ENCODE measurements at regions not wholly inside any gene's neighbourhood (a gene's known extent, or its start where the extent isn't known, plus 50 kb on each side); places are given as distances from the start of the nearest gene placed in this dataset.

- H3K9me3 ChIP-seq = no peaks in the 10 kb centered on the region
- DNase-seq (no peak), ATAC-seq (no peak)
- H3K27ac ChIP-seq = no peak overlapping the region
- H3K4me3 ChIP-seq = no peak overlapping the region
- no peaks in the 10 kb centered on the region for H3K27me3 ChIP-seq
- H3K4me1 ChIP-seq = no peaks in the 10 kb centered on the region
- in situ Hi-C loops (cut with MboI; ENCODE audit: low sequenced_read_pairs in 4 of 4) (no loop called here), intact Hi-C loops (cut with DNase I; ENCODE audit: low total_unique reads) (no loop called here)
- no peaks in the 10 kb centered on the region for H3K36me3 ChIP-seq
- TF ChIP-seq CTCF (IDR thresholded peaks at IDR 0.05 in 4 of 5, conservative IDR thresholded peaks at IDR 0.05 in 1 of 5) (no peak), POLR2A (IDR thresholded peaks at IDR 0.05) (no peak)
Measured at GRCh38 chr11:110829873-110830272, 117.6 kb upstream of the ARHGAP20 start.

GRCh38 chr11:110828086-110828485 is 115.8 kb upstream of the ARHGAP20 start:
- H3K27ac ChIP-seq = no peak overlapping the region
- DNase-seq (no peak), ATAC-seq (no peak)
- H3K4me1 ChIP-seq = no peaks in the 10 kb centered on the region
- H3K9me3 ChIP-seq = no peaks in the 10 kb centered on the region
- H3K27me3 ChIP-seq = no peaks in the 10 kb centered on the region
- no peak overlapping the region for H3K4me3 ChIP-seq
- intact Hi-C loops (cut with DNase I; ENCODE audit: low total_unique reads) (no loop called here), in situ Hi-C loops (cut with MboI; ENCODE audit: low sequenced_read_pairs in 4 of 4) (no loop called here)
- TF ChIP-seq POLR2A (IDR thresholded peaks at IDR 0.05) (no peak), CTCF (IDR thresholded peaks at IDR 0.05 in 4 of 5, conservative IDR thresholded peaks at IDR 0.05 in 1 of 5) (no peak)
- no peaks in the 10 kb centered on the region for H3K36me3 ChIP-seq

- H3K9me3 ChIP-seq = no peaks in the 10 kb centered on the region
- in situ Hi-C loops (cut with MboI; ENCODE audit: low sequenced_read_pairs in 4 of 4) (no loop called here), intact Hi-C loops (cut with DNase I; ENCODE audit: low total_unique reads) (no loop called here)
Measured at GRCh38 chr11:110827276-110827675, 115.0 kb upstream of the ARHGAP20 start.

GRCh38 chr11:110824912-110825620 is 112.8 kb upstream of the ARHGAP20 start:
- H3K27ac ChIP-seq = no peak overlapping the region
- ATAC-seq (no peak), DNase-seq (no peak)
- H3K36me3 ChIP-seq = no peaks in the 10 kb centered on the region
- intact Hi-C loops (cut with DNase I; ENCODE audit: low total_unique reads) = no loop called here
- H3K4me1 ChIP-seq = no peaks in the 10 kb centered on the region
- no peak overlapping the region for H3K4me3 ChIP-seq
- no peaks in the 10 kb centered on the region for H3K9me3 ChIP-seq
- no peaks in the 10 kb centered on the region for H3K27me3 ChIP-seq
- TF ChIP-seq POLR2A (IDR thresholded peaks at IDR 0.05) = no peak
- in situ Hi-C loops (cut with MboI; ENCODE audit: low sequenced_read_pairs in 4 of 4) = no loop called here

More at GRCh38 chr11:110827276-110827675, 115.0 kb upstream of the ARHGAP20 start:
- H3K4me3 ChIP-seq = no peak overlapping the region
- H3K4me1 ChIP-seq = no peaks in the 10 kb centered on the region
- DNase-seq = no peak
- ATAC-seq = no peak
- no peaks in the 10 kb centered on the region for H3K36me3 ChIP-seq
- no peak overlapping the region for H3K27ac ChIP-seq
- H3K27me3 ChIP-seq = no peaks in the 10 kb centered on the region
- TF ChIP-seq POLR2A (IDR thresholded peaks at IDR 0.05) (no peak), CTCF (IDR thresholded peaks at IDR 0.05 in 4 of 5, conservative IDR thresholded peaks at IDR 0.05 in 1 of 5) (no peak)

- Histone ChIP-seq H3K4me3 (no peak overlapping the region), H3K27ac (no peak overlapping the region), H3K36me3 (no peaks in the 10 kb centered on the region), H3K9me3 (peaks cover 0 to 4% (median 0%) of the 10 kb centered on the region in 3 donors), H3K27me3 (no peaks in the 10 kb centered on the region), H3K4me1 (no peaks in the 10 kb centered on the region)
- in situ Hi-C loops (cut with MboI; ENCODE audit: low sequenced_read_pairs in 4 of 4) = no loop called here
- DNase-seq (no peak), ATAC-seq (no peak)
- intact Hi-C loops (cut with DNase I; ENCODE audit: low total_unique reads) = no loop called here
- TF ChIP-seq POLR2A (IDR thresholded peaks at IDR 0.05) (no peak), CTCF (IDR thresholded peaks at IDR 0.05 in 4 of 5, conservative IDR thresholded peaks at IDR 0.05 in 1 of 5) (no peak)
Measured at GRCh38 chr11:110818032-110818687, 105.9 kb upstream of the ARHGAP20 start.
